HG02763 (cell line): ENCODE measurements at regions not wholly inside any gene's neighbourhood (a gene's known extent, or its start where the extent isn't known, plus 50 kb on each side); places are given as distances from the start of the nearest gene placed in this dataset.

Experiments used
- ATAC-seq: cut with Tn5 transposase; IDR thresholded peaks from one replicate; pipeline ENCODE4 v1.9.1; 2021; ENCODE audit warnings: mild to moderate bottlenecking, moderate library complexity; ENCODE audit not compliant: unreplicated experiment

DNA sequence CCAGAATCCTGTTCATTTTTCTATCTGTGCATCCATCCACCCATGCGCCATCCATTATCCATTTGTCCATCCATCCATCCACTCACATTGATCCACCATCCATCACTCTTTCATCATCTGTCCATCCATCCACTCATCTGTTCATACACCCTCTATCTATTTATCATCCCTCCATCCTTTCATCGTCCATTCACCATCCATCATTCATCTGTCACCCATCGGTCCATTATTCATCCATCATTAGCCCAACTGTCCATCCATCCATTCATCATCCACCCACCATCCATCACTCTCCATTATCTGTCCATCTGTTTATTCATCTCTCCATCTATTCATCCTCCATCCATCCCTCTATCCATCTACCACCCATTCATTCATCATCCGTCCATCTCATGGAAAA lies 125.7 kb upstream of the TMPRSS2 start:
- ATAC-seq, result no peak

DNA sequence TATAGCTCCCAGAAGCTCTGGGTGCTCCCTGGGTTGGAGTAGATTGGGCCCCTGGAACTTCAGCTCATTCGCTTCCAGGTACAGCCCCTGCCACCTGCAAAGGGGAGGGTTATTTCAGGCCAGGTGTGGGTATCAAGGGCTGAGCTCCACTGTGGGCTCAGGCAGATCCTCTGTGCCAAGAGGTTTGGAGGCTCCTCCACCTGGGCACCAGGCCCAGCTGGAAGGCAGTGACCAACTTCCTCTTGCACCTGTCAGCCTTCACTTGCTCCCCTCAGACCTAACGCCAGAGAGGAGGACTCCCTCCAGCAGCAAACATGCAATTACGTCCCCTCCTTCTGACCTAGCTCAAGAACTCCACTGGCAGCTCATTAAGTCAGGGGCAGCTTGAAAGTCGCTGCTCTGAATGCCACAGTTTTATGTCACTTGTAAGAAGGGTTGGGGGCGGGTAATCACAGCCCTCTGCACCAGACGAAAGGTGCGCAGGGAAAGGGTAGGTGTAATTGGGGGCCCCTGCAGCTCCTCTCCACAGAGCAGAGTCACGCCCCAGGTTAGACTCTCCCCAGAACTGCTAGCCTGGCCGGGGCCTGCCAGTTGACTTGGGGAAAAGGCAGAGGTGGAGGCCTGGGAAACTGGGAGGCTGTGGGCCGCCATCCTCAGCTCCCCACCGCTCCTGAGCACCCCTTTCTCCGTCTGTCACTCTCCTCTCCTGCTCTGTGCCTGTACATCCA lies 125.0 kb upstream of the TMPRSS2 start:
- no peak for ATAC-seq

DNA sequence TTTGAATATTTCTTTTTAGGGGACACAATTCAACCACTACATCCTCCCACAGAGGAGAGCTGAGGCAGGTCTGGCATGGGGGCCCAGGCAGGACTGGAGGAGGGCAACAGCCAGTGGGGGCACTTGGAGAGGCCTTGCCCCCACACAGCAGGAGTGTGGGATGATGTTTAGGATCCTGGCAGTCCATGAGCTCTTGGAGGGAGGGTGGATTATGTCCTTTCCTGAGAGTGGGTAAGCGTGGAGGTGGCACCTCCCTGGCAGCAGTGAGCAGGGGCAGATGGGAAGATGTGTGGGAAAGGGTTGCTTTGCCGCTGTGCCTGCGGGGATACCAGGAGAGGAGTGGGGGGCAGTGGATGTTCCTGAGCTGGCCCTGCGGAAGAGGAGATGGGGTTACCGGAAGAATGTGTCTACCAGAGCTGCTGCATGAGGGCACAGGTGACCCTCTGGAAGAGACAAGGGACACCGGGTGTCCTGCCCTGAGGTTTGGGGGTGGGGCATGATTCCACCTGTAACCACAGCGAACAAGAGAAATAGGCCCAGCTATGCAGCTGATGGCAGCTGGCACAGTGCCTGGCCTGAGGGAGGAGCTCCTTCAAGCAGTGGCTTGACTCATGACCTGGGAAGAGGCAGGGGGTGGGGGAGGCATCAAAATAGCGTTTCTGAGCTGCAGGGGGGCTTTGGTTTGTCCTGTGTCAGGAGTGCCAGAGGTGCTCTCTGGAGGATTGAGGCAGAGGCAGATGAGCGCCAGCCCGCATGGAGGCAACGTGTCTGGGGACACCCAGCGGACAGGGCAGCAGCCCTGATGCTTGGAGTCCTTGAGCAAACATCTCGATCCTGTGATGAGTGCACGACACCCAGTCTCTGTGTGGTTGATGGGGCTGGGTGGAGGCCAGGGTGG lies 123.9 kb upstream of the TMPRSS2 start:
- ATAC-seq, result no peak

DNA sequence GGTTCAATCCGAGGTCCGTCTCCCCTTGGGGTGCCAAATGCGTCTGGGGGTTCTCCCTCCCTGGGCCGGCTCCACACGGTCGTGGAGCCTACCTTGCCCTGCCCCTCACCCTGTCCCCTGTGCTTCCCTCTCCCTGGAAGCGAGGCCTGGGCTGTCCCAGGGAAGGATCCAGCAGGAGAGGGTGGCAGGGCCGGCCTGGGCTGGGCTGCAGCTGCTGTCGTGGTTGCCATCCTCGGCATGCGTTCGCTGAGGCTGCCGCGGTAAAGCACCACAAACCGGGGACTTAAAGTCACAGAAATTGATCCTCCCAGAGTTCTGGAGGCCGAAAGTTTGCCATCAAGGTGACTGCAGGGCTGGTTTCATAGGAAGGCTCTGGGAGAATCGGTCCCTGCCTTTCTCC lies 123.0 kb upstream of the TMPRSS2 start:
- ATAC-seq, result no peak

DNA sequence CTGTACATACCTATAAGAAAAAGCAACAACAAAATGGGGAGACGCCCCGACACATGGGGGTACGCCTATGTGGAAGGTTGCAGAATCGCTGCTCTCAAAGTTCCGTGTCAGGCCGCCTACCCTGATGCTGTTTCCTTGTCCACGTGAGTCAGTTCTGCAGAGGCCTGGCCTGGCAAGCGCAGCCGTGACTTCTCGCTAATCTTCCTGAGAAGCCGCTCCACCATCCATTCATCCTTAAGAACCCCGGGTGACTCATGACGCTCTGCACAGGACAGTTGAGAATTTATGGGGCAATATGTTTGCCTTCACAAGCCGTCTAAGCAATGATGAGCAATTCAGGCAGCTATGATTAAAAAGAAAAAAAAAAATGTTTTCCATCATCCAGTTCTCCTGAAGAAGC lies 122.3 kb upstream of the TMPRSS2 start:
- no peak for ATAC-seq

DNA sequence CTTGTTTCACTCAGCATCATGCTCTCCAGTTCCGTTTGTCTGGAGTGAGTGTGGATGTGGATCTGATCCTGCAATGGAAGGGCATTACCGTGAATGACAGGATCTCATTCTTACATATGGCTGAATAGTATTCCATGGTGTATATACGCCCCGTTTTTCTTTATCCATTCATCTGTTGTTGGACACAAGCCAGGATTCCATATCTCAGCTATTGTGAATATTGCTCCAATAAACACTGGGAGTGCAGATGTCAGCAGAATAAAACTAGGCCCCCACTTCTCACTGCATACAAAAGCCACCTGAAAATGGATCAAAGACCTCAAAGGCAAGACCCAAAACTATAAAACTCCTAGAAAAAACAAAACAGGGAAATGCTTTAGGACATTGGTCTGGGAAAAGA lies 120.3 kb upstream of the TMPRSS2 start:
- ATAC-seq, result no peak

DNA sequence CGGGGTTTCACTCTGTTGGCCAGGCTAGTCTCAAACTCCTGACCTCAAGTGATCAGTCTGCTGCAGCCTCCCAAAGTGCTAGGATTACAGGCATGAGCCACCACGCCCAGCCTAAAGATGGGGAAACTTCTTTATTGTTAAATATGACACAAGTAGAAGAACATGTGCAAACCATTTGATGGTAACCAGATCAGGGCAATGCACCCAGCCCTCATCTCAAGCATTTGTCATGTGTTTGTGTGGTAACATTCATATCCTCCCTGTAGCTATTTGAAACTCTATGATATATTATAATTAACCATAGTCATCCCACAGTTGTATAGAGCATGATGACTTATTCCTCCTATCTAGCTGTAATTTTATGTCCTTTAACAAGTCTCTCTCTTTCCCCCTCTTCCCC lies 119.5 kb upstream of the TMPRSS2 start:
- ATAC-seq, result no peak

DNA sequence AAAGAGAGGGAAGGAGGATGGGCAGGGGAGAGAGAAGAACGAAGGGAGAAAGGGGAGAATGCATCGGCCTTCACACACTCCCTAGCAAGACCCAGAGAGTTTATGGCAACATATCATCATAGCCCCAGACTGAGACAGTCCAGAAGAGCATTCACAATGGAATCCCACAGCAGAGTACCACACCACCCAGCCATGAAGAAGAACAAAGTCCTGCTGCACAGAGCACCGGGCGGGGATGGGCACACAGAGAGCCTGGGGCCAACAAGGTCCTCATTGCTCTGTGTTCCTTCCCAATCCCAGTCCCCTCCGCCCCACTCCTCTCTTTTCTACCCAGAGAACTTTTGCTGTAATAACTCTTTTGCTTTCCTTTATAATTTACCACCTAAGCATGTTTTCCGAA lies 118.1 kb upstream of the TMPRSS2 start:
- no peak for ATAC-seq

DNA sequence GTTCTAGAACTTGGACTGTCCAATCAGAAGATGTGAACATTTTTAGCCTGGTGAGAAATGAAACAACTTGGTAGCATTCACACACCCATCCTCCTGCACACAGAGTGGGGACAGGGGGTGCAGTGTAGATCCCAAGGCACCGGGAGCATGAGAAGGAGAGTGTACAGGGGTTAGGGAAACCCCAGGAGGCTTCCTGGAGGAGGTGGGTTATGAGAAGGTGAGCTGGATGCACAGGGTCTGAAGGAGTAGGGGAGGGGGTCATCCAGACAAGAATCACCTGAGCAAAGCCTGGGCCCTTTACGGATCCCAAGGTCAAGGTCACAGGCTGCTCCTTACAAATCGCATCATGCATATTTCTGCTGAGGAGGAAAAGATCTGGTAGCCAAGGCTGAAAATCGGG lies 117.5 kb upstream of the TMPRSS2 start:
- ATAC-seq, result no peak

DNA sequence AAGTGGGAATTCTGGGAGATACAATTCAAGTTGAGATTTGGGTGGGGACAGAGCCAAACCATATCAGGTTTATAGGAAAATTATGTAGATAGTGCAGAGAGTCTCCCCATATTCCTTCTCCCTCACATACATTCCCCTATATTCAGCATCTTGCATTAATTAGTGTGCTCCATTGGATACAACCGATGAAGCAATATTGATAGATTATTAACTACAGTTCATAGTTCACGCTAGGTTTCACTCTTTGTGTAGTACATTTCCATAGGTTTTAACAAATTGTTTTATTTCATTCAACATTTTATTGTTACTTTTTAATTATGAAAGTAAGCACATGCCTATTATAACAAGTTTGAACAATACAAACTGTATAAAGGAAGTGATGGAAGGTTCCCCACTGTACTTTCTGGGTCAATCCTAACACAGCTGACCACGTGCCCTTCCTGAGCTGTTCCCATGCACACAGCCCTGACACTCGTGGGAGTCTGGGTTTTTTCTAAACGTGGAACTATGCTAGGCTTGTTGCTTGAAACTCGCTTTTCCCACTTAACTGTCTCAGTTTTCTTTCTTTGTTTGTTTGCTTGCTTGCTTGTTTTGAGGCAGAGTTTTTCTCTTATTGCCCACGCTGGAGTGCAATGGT lies 116.8 kb upstream of the TMPRSS2 start:
- ATAC-seq, result no peak

DNA sequence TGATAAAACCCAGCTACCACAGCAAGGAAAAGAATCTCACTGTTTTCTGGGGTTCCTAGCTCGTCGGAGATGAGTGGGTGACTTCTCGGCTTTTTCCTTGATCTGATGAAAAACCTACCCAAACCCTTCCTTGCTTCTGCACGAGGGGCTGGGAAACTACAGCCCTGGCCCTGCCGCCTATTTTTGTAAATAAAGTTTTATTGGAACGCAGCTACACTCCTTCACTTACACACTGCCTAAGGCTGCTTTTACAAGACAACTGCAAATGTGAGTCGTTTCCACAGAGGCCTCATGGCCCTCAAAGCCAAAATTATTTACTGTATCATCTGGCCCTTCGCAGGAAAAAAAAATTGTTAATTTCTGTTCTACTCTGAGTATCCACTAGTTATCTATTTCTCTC lies 116.0 kb upstream of the TMPRSS2 start:
- no peak for ATAC-seq

DNA sequence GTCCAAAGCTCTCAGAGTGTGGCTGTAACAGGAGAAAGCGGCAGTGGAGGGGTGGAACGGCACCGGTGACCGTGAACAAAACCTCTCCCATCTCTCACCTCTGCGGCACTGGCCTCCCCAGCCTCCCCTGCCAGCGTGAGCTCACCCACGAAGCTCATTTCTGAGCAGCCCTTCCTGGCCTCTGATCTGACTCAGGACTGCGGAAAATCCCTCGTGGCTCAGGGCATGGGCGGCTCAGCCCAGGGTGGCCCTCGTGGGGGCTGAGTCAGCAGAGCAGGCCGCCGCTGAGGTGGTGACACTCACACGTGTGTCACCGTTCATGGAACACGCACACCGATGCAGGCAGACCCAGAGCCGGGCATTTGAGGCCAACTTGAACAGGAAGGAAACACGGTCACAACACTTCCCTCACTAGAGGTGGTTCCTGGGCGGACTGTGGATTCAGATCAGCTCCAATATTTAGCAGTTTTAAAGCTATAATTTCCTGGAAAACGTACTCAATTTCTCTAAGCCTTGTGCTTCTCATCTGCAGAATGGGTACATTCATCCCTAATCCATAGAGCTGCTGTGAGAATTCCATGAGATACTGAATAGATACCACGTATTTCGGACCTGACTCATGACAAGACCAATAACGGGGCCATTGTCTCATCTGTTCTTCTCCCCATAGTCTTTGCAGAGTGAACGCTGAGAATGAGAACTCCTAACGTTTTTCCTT lies 115.0 kb upstream of the TMPRSS2 start:
- ATAC-seq, result no peak

DNA sequence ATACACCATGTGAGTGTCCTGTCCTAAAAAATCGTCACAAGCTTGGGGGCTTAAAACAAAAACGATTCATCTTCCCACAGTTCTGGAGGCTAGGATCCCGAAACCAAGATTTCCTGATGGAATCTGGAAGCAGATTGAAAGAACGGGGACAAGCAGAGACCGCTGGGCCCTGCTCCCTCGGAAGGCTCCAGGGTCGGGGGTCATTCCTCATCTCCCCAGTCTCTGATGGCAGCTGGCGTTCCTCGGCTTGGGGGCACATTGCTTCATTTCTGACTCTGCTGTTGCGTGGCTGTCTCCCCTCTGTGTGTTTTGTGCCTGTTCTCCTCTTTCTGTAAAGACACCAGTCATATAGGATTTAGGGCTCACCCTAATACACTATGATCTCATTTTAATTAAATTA lies 114.2 kb upstream of the TMPRSS2 start:
- ATAC-seq, result no peak

DNA sequence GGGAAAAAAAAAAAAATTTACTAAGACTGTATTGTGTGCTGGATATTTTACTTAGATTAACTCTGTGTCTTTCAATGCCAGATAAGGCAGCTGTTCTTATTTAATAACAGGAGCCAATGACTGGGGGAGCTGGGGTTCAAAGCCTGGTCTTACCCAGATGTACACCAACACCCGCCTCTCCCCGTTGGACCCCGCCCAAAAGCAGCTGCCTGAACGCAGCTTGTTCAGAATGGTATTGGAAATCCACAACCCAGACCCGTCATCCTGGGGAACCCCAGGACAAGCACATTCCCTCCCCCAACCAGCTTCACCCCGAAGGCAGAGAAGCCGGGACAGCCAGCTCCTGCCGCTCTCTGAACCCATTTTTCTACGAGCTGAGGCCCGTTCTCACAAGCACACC lies 113.6 kb upstream of the TMPRSS2 start:
- ATAC-seq, result no peak

DNA sequence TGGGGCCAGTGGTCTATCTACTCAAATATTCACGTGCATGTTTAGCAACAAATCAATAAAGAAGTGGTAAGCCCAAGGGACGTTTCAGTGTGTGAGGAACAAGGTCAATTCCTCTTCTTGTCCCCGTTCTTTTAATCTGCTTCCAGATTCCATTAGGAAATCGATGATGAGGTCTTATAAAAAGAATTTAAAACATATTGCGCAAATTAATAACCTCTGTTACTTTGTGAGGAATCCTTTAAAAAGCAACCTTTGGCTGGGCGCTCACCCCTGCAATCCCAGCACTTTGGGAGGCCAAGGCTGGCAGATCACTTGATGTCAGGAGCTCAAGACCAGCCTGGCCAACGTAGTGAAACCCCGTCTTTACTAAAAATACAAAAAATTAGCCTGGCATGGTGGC lies 113.0 kb upstream of the TMPRSS2 start:
- no peak for ATAC-seq

DNA sequence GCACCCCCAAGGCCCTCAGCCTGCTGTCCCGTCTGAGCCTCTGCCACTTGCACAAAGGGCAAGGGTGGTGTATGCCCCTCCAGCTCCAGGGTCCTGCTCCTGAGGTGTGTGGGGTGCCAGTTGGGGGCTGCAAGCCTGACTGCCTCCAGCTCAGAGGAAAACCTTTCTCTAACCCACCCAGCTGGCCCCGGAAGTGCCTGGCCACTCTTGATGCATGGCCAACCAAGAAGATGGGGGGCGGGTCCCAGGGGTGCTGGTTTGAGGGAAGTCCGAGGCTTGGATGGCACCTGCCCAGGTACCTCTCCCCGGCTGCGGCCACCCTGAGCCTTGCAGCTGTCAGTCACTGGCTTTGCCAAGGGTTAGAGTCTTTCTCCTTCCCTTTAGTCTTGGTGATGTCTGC lies 112.6 kb upstream of the TMPRSS2 start:
- ATAC-seq, result no peak

DNA sequence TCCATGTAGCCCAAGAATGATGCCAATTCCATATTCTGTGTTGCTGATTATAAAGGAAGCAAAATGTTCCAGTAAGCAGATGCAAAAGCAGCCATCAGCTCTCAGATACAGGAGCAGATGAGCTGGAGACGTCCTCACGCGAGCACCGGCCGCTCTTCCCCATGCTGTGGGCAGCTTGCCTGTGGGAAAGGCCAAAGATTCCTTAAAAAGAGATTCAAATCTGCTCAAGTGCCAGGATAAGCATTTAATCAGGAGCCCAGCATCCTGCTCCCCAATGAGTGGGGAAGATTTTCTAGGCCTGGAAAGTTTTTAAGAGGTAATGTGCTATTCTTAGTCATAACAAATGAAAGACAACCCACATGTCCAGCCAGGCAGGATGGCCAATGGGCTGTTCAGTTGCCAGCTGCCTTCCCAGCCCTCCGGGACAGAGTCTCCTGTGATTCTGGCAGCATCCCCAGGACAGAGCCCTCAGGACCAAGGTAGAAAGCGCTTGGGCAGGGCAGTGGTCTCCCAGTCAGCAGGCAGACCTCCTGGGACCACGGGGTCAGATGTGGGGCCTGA lies 108.2 kb upstream of the TMPRSS2 start:
- ATAC-seq, result no peak

DNA sequence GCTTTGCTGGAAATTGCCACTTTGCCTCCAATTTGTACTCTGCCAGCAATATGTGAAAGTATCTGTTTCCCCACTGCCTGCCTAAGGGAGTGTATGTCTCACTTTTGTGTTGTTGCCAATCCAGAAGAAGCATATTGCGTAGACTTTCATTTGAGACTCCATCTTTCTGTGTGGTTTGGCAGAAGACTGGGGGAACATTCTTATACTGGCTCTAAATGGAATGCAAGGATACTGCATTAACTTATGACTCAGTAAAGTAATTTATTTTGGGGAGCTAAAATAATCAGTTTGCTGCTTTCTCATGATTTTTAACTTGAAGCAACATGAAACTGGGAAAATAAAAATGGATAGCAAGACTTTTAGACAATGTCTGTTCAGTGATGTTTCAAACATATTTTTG lies 107.7 kb upstream of the TMPRSS2 start:
- ATAC-seq, result no peak

DNA sequence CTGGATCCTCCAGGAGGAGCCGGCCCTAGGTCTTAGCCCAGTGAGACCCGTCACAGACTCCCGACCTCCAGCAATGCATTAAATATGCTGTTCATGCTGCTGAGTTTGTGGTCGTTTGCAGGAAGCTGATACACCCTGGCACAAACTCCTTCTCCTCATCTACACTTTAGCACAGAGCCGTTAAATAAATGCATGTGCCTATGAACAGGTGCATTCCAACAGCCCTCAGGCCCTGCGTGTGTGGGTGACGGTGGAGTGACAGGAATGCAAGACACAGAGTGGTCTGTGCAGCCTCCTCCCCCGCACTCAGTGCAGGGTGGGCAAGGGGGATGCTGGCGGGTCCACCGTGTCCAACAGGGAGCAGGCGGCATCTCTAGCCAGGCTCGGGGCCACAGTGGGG lies 106.6 kb upstream of the TMPRSS2 start:
- ATAC-seq, result no peak

DNA sequence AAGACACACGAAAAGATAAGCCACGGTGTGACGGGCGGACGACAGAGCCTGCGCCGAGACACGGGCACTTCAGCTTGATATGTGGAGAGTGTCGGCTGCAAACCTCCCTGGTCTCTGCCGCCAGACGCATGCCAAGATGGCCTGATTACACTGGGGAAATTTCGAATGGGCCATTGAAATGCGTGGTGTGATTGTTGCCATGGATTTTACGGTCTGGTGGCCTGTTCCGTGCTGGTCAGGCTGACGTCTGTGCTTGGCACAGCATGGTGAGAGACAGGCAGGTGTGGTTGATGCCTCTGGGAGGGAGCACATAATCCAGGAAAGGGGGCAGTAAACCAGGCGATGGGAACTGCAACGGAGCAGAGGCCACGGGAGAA lies 105.6 kb upstream of the TMPRSS2 start:
- no peak for ATAC-seq
